Sciatic nerve (tissue), 2 donors: ENCODE measurements at regions not wholly inside any gene's neighbourhood (a gene's known extent, or its start where the extent isn't known, plus 50 kb on each side); places are given as distances from the start of the nearest gene placed in this dataset.
"Not testable (repeated sequence)": the region's sequence is repeated elsewhere in the genome, so short reads cannot be mapped to it uniquely, and the experiment has no call there.

Source experiments
- ATAC-seq: fragments of 200-7000 bp; cut with Tn5 transposase; one replicate; pipeline ENCODE4 v1.9.1; 2020; ENCODE audit warnings: mild to moderate bottlenecking, moderate library complexity
- DNase-seq: peaks from one replicate; pipeline ENCODE4 v3.0.0-alpha.2; 2020; ENCODE audit warnings: low spot score
- intact Hi-C: fragments of 100-400 bp; cut with DNase I; formaldehyde crosslinking; loops from one replicate; pipeline ENCODE4 v1.14.2; 2022
- donor health status: DM: no; HTN: no; CAD: no.
- donor health status: DM: no; HTN: no; CAD: no.

DNA sequence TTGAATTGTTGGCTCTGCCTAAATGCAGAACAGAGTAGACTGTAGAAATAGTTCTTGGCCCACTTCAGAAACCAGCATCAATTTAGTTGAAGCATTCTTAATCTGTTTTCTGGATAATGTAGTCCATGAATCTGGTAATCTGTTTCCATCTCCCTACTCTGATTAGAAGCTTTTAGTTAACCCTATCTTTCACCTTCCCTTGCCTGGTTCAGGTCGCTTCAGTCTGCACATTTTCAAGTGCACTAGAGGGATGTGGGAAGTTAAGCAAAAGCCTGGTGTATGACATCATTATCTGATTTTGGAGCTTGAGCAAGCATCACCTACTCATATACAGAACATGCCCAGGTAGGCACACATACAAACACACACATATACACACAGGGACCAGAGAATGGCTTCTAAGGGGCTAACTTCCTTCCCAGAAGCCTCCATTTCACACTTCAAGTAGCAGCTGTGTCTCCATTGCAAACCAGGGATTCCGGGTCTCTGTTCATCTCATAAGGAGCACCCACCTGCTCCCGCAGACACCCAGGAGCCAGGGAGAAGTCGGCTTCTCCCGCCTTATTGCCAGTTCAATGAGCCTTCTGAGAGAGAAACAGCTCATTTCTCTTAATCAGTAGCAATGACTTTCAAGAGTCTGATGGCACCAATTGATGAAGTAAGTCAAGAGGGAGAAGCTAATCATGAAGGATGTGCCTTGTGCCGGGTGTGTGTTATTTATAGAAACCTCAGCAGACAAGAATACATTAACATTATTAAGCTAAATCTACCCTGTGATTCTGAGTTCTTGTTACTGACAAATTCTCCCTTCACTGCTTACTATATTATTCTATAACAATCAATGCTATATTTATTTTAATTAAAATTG lies 347.9 kb upstream of the STAC start:
- intact Hi-C loops: no loop called here
- ATAC-seq: no peak
- DNase-seq: no peak

DNA sequence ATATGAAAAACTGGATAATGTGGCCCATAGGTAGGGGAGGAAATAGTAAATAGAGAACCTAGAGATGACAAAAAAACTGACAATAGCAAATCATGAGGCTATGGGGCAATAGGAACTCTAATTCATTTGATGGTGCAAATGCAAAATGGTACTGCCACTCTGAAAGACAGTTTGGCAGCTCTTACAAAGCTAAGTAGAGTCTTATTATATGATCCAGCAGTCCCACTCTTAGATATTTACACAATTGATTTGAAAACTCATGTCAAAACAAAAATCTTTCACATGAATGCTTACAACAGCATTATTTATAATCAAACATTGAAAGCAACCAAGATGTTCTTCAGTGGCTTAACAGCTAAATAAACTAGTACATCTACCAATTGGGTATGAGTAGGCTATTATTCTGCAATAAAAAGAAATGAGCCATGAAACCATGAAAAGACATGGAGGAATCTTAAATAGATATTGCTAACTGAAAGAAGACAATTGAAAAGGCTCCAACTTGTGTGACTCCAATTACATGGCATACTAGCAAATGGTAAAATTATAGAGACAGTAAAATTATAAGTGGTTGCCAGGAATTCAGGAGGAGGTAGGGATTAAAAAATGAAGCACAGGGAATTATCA lies 321.8 kb upstream of the STAC start:
- DNase-seq (no peak), ATAC-seq (no peak)
- intact Hi-C loops: no loop called here

DNA sequence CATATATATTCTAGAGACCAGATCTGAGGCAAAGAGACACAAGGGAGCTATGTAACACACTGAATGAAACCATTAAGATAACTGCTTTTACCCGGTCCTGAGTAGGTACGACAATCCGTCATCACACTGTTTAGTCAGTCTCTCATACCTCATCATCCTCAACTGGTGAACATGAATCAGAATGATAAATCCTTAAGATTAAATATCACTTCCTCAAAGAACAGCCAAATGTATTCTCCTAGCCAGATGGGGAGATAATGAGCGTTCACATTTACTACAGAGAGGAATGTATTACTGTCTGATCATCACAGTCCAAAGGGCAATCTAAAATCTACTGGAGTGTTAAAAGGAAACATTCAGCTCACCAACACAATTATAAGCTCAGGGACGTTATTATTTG lies 319.4 kb upstream of the STAC start:
- ATAC-seq (no peak), DNase-seq (no peak)
- intact Hi-C loops: no loop called here

DNA sequence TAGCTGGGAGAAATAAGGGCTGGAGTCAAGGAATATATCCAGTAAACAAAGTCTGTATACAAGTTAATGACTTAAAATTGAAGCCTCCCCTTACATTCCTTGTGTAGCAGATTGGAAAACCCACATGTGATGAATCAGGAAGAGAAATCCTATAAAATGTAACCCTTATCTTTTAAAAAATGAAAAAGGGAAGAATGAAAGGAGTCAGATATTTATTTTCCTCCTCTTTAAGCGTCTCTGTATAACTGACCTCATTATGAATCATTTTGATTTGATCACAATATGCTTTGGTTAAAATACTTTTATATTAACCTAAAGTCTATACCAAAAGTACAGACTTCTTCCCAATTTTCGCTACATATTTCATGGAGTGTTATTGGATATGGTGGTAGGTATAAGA lies 316.3 kb upstream of the STAC start:
- ATAC-seq: no peak
- intact Hi-C loops: no loop called here

DNA sequence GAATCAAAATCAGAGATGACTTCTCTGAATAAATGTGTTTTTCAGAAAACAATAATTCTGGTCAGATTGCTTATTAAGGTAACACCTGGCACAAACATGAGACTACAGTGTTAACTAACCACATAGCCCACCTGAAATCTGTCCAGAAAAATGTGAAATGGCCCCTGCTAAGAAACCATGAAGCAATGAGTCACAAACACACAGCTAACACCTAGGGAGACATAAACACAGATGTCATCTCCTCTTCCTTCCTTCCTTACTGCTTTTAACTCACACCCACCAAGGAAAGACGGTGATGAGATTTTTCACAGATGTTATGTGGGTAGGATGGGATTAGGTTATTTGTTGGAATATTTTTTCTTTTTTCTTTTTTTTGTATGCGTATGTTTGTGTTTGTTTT lies 315.0 kb upstream of the STAC start:
- ATAC-seq: no peak
- intact Hi-C loops: no loop called here
- no peak for DNase-seq

More for the DNA sequence above, 316.3 kb upstream of the STAC start:
- no peak for DNase-seq

DNA sequence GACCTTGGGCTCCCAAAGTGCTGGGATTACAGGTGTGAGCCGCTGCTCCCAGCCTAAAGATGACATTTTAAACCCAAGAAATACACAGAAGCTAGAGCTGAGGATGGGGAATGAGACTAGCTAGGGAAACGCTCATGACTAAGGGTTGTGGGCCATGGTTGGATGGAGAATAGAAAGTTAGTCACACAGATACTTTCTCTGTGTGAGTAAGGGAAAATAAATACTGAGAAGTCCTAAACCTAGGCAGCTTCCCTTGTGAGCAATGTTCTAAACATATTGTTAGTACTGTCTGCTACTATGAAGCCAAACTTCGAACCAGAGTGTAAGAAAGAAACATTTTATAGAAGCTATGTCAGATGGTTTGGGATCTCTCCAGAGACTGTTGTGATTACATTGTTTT lies 304.8 kb upstream of the STAC start:
- intact Hi-C loops: no loop called here
- ATAC-seq (no peak), DNase-seq (no peak)

DNA sequence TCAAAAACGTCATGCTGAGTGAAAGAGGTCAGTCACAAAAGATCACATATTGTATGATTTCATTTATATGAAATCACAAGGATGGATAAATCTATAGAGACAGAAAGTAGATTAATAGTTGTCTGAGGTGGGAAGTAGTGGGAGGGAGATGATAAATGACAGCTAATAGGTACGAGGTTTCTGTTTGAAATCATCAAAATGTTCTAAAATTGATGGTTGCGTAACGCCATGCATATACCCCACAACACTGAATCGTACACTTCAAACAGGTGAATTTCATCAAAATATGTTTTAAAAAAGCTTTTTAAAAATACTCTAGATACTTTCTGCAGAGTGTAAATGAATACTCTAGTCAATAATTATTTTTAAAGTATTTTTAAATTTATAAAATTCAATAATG lies 303.0 kb upstream of the STAC start:
- ATAC-seq (no peak), DNase-seq (no peak)
- intact Hi-C loops: no loop called here

DNA sequence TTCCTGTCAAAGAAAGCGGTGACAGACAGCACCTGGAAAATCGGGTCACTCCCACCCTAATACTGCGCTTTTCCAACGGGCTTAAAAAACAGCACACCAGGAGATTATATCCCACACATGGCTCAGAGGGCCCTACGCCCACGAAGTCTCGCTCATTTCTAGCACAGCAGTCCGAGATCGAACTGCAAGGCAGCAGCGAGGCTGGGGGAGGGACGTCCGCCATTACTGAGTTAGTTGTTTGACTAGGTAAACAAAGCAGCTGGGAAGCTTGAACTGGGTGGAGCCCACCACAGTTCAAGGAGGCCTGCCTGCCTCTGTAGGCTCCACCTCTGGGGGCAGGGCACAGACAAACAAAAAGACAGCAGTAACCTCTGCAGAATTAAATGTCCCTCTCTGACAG lies 297.3 kb upstream of the STAC start:
- ATAC-seq, DNase-seq, intact Hi-C loops: not testable (repeated sequence)

DNA sequence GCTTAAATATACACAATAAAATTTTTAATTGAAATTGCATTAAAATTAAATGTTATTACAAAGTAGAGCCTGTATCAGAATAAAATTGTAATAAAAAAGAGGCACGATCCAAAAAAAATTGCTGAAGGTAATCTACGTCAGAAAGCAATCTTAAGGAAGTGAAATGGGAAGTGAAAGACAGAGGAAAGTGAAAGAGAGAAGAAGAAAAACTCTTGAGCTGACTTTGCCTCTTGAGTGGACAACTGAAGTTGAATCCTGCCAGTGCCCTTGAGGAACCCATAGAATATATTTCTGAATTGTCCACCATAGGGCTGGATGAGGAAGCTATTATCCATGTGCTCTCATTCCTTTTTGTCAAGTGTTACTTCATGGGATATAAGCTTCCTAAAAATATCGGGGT lies 285.1 kb upstream of the STAC start:
- intact Hi-C loops: no loop called here
- ATAC-seq (no peak), DNase-seq (no peak)

DNA sequence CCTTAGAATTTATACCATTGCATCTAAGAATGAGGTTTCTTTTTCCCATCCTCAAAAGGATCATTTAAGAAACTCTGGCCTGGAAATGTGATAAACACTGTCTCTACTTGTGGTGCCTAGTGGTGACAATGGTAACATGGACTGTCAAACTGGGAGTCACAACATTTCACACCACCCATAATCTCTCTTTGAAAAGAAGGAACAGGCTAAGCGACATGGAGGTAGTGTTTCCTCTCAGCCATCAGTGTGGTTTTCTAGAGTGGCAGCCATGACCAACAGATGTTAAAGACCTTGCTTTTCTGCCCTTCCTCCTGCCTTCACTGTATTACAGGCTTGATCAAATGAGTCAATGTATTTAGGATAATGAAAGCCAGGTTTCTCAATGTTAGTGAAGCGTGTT lies 283.1 kb upstream of the STAC start:
- no peak for ATAC-seq
- DNase-seq: no peak
- intact Hi-C loops: no loop called here

DNA sequence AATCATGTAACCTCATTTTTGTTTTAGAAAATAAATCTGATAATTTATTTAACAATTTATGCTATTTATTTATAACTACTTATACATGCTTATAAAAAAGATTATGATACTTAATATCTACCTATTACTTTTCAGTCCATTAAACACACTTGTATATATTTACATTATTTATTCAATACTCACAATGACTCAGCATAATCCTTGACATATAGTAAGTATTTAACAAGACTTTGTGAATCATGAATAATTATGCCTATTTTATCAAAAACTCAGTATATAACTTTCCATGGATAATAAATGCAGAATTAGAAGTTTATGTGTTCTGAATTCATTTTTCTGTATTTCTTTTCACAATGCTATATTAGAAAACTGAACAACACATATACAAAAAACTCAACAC lies 266.0 kb upstream of the STAC start:
- ATAC-seq: no peak
- no peak for DNase-seq
- intact Hi-C loops: no loop called here

DNA sequence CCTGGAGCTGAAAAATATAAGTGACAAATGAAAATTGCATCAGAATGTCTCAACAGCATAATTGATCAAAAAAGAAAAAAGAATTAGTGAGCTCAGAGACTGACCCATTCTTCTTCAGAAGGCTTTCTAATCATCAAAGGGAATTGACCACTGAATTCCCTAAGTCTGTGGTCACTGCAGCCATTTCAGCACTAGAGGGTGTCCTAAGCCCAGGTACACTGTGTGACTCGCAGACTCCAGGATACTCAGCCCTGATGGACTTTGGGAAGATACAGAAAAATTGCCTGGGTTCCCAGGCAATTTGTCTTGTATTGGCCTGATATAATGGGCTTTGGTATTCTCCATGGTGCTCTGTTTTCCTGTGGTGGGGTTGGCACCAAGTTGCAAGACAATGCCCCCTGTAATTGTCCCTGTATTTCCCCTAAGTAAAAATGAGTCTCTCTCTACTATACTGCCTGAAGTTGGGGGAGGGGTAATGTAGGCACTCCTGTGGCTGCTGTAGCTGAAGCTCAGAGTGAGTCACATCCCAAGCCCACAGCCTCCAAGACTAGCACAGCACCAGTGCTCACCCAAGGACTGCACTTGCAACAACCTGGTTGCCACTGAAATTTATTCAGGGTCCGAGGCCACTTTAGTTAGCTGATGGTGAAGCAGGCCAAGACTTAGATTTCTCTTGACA lies 256.0 kb upstream of the STAC start:
- intact Hi-C loops: no loop called here
- DNase-seq: no peak
- ATAC-seq: no peak

DNA sequence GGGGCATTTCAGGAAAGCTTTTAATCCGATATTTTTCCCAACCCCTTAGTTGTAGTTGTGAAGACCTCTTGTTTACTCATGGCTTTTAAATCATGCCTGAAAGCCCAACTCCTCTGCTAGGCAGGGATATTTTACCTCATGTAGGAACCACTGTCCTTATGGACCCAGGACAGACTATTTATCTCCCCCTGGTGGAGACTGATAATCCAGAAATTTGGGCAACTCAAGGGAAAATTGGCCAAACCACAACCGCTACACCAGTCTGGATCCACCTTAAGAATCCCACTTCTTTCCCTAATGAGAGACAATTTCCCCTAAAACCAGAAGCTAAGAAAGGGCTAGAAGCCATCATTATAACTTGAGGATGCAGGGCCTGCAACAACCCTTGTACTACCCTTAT lies 248.1 kb upstream of the STAC start:
- intact Hi-C loops: no loop called here
- DNase-seq (no peak), ATAC-seq (no peak)

DNA sequence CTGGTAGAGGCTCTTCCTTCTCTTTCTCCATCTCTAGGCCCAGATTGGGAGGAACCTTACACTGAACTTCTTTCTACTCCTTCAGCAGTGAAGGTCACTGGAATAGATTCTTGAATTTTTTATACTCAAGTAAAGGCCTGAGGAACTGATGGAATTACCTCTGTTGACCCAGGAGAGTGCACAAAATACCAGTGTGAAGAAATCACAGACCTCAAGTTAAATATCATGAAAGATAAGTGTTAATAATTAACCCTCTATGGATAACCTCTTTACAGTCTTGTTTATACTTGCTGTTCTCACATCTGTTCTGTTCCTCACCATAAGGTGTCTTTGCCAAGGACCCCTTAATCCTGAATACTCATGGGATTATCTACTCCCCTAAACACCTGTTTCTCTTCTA lies 244.4 kb upstream of the STAC start:
- intact Hi-C loops: no loop called here
- DNase-seq (no peak), ATAC-seq (no peak)

DNA sequence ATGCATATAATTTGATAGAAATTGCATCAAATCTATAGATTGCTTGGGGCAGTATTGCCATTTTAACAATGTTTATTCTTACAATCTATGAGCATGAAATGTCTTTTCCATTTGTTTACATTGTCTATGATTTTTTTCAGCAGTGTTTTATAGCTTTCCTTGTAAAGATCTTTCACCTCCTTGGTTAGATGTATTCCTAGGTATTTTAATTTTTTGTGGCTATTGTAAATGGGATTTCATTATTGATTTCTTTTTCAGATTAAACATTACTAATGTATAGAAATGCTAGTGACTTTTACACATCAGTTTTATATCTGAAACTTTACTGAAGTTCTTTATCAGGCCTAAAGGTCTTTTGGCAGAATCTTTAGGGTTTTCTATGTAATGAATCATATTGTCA lies 237.6 kb upstream of the STAC start:
- intact Hi-C loops: no loop called here
- DNase-seq (no peak), ATAC-seq (no peak)

DNA sequence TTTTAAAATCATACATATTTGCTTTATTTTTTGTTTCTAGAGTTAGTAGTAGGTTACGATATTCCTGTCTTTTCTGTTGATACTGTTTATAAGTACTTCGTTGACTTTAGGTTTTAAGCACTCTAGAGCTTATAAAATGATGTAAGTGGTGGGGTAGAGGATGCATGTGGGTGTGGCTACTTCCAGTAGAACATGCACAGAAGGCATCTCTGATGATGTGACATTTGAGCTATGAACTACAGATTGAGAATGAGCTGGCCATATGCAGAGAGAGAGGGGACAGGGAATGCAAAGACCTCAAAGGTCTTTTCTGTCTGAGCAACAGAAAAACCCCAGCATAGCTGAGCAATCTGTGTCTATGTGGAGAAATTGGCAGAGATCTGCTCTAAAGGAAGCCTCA lies 233.9 kb upstream of the STAC start:
- no peak for DNase-seq
- intact Hi-C loops: no loop called here
- ATAC-seq: no peak

DNA sequence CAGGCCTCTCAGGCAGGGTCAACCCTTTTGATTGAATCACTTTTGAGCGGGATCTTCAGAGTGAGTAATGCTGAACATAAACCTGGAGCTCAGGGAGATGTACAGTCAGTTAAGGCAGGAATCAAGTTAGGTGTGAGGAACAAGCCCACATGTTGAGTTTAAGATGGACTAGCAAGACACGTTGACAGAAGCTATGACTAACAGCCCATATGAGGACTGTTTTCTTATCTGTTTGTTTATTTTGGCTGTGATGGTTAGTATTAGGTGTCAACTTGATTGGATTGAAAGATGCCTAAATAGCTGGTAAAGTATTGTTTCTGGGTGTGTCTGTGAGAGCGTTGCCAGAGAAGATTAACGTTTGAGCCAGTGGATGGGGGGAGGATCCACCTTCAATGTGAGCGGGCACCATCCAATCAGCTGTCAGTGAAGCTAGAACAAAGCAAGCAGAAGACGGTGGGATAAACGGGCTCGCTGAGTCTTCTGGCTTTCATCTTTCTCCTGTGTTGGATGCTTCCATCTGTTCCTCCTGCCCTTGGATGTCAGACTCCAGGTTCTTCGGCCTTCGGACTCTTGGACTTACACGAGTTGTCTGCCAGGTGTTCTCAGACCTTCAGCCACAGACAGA lies 232.3 kb upstream of the STAC start:
- intact Hi-C loops: no loop called here
- DNase-seq (no peak), ATAC-seq (no peak)

DNA sequence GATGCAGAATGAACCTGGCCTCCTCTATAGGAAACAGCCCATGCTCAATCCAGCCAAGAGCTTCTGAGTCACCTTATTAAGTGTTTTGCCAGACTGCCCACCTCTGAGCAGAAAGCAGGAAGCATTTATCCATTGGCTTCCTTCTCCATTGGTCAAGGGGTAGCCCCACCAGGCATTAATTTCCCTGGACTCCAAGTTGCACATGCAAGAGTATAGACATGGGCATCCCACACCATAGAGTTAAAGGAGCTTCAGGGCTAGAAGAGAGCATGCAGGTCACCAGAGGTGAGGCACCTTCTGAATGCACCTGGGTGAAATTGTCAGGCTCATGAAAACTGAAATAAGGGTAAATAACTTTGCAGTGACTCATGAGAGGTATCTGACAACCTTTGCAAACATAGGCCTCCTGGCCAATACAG lies 230.8 kb upstream of the STAC start:
- DNase-seq (no peak), ATAC-seq (no peak)
- intact Hi-C loops: no loop called here

DNA sequence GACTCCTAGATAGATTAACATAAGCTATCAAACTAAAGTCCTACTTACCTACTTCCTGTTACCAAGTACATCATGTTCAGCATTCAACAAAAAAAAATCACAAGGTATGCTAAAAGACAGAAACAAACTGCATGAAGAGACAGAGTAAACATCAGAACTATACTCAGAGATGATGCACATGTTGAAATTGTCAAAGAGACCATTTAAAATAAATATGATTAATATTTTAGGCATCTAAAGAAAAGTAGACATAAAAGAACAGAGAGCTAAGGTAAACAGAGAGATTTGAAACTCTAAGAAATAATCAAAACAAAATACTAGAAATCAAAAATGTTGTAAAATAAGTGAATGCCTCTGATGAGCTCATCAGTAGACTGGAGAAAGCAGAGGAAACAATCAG lies 224.8 kb upstream of the STAC start:
- DNase-seq (no peak), ATAC-seq (no peak)
- intact Hi-C loops: no loop called here

DNA sequence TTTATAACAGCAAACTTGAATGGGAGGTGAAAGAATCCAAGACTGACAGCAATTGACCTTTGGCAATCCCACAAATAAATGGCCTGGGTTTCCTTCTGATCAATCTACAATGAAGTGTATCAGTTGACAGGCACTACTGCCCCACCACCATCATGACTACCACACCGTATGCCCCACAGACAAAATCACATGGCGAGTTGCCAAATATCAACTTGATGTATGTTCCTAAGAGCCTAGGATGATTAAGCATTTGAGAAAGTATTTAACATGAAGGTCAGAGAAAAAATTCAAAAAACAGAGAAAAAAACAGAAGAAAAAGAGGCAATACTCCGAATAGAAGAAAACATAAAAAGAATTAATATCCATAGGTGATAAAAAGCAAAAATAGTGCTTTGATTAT lies 215.9 kb upstream of the STAC start:
- no peak for DNase-seq
- intact Hi-C loops: no loop called here
- no peak for ATAC-seq
